ENCODE measurements at regions not wholly inside any gene's neighbourhood (a gene's known extent, or its start where the extent isn't known, plus 50 kb on each side); places are given as distances from the start of the nearest gene placed in this dataset.

- TF ChIP-seq, protein P1, sequence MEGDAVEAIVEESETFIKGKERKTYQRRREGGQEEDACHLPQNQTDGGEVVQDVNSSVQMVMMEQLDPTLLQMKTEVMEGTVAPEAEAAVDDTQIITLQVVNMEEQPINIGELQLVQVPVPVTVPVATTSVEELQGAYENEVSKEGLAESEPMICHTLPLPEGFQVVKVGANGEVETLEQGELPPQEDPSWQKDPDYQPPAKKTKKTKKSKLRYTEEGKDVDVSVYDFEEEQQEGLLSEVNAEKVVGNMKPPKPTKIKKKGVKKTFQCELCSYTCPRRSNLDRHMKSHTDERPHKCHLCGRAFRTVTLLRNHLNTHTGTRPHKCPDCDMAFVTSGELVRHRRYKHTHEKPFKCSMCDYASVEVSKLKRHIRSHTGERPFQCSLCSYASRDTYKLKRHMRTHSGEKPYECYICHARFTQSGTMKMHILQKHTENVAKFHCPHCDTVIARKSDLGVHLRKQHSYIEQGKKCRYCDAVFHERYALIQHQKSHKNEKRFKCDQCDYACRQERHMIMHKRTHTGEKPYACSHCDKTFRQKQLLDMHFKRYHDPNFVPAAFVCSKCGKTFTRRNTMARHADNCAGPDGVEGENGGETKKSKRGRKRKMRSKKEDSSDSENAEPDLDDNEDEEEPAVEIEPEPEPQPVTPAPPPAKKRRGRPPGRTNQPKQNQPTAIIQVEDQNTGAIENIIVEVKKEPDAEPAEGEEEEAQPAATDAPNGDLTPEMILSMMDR (IDR thresholded peaks at IDR 0.05), result no peak
- H3K4me1 Mint-ChIP-seq (ENCODE audit: low read depth), result peaks cover 34% of the 10 kb centered on the region
- peaks cover under 1% of the 10 kb centered on the region; the same call in 1 of the 2 replicates for H3K9me3 Mint-ChIP-seq
- H3K27me3 Mint-ChIP-seq (ENCODE audit: insufficient read depth), result peaks cover 1% of the 10 kb centered on the region; the same call in 1 of the 2 replicates
- H3K4me3 Mint-ChIP-seq, result peak overlapping the region; percentile 15
- H3K36me3 Mint-ChIP-seq (ENCODE audit: low read depth), result peaks cover under 1% of the 10 kb centered on the region
- H3K27ac Mint-ChIP-seq, result peak overlapping the region; percentile 65
- peak; percentile 27 for DNase-seq
Observed at GRCh38 chr12:93311827-93312226, 65.9 kb upstream of the NUDT4 start.

DNA sequence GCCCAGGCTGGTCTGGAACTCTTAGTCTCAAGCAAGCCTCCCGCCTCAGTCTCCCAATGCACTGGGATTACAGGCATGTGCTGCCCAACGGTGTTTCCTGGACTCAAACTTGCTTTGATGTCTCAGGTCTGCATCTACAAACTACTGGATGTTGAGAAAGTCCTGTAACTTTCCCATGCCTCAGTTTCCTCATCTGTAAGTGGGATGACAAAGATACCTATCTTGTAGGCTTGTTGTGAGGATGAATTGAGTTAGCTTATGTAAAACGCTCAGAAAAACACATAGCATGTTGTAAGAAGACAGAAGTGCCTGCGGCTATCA is 63.6 kb upstream of the NUDT4 start:
- H3K27me3 Mint-ChIP-seq (ENCODE audit: insufficient read depth), result no peaks in the 10 kb centered on the region; the same call in 1 of the 2 replicates
- TF ChIP-seq, protein P1 (IDR thresholded peaks at IDR 0.05), result no peak
- no peak overlapping the region for H3K4me3 Mint-ChIP-seq
- peaks cover 45% of the 10 kb centered on the region for H3K4me1 Mint-ChIP-seq (ENCODE audit: low read depth)
- no peaks in the 10 kb centered on the region for H3K9me3 Mint-ChIP-seq
- DNase-seq, result no peak
- H3K27ac Mint-ChIP-seq, result no peak overlapping the region
- H3K36me3 Mint-ChIP-seq (ENCODE audit: low read depth), result no peaks in the 10 kb centered on the region

DNA sequence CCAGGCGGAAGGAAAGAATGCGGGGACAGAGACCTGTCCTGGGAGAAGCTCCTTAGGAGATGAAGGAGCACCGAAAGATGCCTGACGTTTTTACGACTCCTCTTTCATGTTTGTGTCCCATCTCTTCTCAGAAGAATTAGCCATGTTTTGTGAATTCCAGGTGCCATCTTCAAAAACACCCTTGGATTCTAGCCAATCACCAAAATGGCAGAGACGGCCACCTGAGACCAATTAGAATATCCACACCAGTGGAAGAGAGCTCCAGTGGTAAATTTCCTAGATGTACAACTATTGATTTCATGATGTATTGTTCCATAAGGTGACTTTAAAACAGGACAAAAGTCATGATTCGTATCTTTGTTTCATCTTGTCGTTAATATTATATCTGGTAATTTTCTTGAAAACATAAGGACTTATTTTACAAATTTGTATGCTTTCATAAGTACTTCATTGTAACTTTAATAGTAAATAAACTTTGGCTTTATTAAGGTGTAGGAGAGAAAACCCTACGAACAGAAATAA is 62.3 kb upstream of the NUDT4 start:
- Mint-ChIP-seq H3K27ac (peak overlapping the region; percentile 15; the same call in 1 of the 2 replicates), H3K9me3 (no peaks in the 10 kb centered on the region), H3K4me3 (no peak overlapping the region), H3K36me3 (ENCODE audit: low read depth) (no peaks in the 10 kb centered on the region), H3K27me3 (ENCODE audit: insufficient read depth) (no peaks in the 10 kb centered on the region; the same call in 1 of the 2 replicates), H3K4me1 (ENCODE audit: low read depth) (peaks cover 52% of the 10 kb centered on the region)
- TF ChIP-seq, protein P1 (IDR thresholded peaks at IDR 0.05), result no peak
- no peak for DNase-seq

GRCh38 chr12:93315907-93316622 is 61.7 kb upstream of the NUDT4 start:
- Mint-ChIP-seq H3K4me1 (ENCODE audit: low read depth) (peaks cover 51% of the 10 kb centered on the region), H3K27ac (peak overlapping the region; percentile 15; the same call in 1 of the 2 replicates), H3K36me3 (ENCODE audit: low read depth) (no peaks in the 10 kb centered on the region), H3K4me3 (no peak overlapping the region; the same call in 1 of the 2 replicates), H3K9me3 (no peaks in the 10 kb centered on the region), H3K27me3 (ENCODE audit: insufficient read depth) (no peaks in the 10 kb centered on the region; the same call in 1 of the 2 replicates)
- TF ChIP-seq, protein P1 (IDR thresholded peaks at IDR 0.05), result no peak
- DNase-seq, result no peak

DNA sequence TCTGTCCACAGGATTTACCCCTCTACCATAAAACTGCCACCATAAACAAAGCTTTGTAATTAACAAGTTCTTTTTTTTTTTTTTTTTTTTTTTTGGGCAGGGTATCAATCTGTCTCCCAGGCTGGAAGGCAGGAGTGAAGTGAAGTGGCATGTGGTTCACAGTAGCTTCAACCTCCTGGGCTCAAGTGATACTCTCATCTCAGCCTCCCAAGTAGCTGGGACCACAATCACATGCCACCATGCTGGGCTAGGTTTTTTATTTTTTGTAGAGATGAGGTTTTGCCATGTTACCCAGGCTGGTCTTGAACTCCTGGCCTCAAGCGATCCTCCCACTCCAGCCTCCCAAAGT is 61.1 kb upstream of the NUDT4 start:
- no peaks in the 10 kb centered on the region for H3K27me3 Mint-ChIP-seq (ENCODE audit: insufficient read depth)
- peaks cover 45% of the 10 kb centered on the region for H3K4me1 Mint-ChIP-seq (ENCODE audit: low read depth)
- H3K27ac Mint-ChIP-seq, result no peak overlapping the region
- no peaks in the 10 kb centered on the region for H3K9me3 Mint-ChIP-seq
- TF ChIP-seq, protein P1 (IDR thresholded peaks at IDR 0.05), result no peak
- no peak overlapping the region for H3K4me3 Mint-ChIP-seq
- DNase-seq, result no peak
- no peaks in the 10 kb centered on the region for H3K36me3 Mint-ChIP-seq (ENCODE audit: low read depth)
